HepG2 (cell line): ENCODE measurements at regions not wholly inside any gene's neighbourhood (a gene's known extent, or its start where the extent isn't known, plus 50 kb on each side); places are given as distances from the start of the nearest gene placed in this dataset.

Source experiments
- ATAC-seq: fragments of 200-7000 bp; cut with Tn5 transposase; 3 replicates; pipeline ENCODE4 v1.9.1; 2020; ENCODE audit warnings: mild to moderate bottlenecking, moderate library complexity
- BruUV-seq: library from RNA; stranded (reverse); fragments of 400-500 nt; replicated peaks from 2 replicates; lab custom pipeline; 2021; lab: Mats Ljungman, UMichigan
- CTCF ChIA-PET: fragments of 300-600 bp; formaldehyde crosslinking; extraction: SDS; loops from one replicate; lab custom pipeline; 2021; ENCODE audit warnings: low total read pairs, inconsistent platforms, low intra/inter-chr PET ratio; lab: Yijun Ruan, JAX
- POLR2A ChIA-PET: fragments of 350-600 bp; sonication (Branson Sonifier 250); formaldehyde crosslinking; loops from one replicate; lab custom pipeline; 2020; ENCODE audit warnings: antibody characterized with exemption, inconsistent platforms; lab: Yijun Ruan, JAX
- DNase-seq: peaks from one replicate; pipeline ENCODE4 v3.0.0-alpha.2; 2015; ENCODE audit warnings: low spot score
- FAIRE-seq: peaks from 3 replicates; lab custom pipeline; 2011; peaks lifted over from hg19 to GRCh38; lab: Jason Lieb, UNC
- H2AFZ ChIP-seq: one replicate; pipeline ENCODE4 v1.6.1; 2011; ENCODE audit warnings: low read length, inconsistent platforms
- H3K27ac ChIP-seq: fragments of 300-600 bp; 3 replicates; pipeline ENCODE4 v1.8.0; 2011; ENCODE audit warnings: mixed run types, mild to moderate bottlenecking, mixed read lengths, low read length, inconsistent platforms; ENCODE audit not compliant: insufficient read depth; ENCODE audit errors: extremely low read length
- H3K27me3 ChIP-seq, 2 experiments: fragments of 200-600 bp in 1 of 2; 2 replicates in 1 of 2; 3 replicates in 1 of 2; pipeline versions ENCODE4 v1.6.0 to v1.8.0; 2011; ENCODE audit warnings: low read length in 2 of 2, mild to moderate bottlenecking in 2 of 2, moderate library complexity in 2 of 2, inconsistent platforms in 1 of 2; ENCODE audit not compliant: insufficient read depth in 2 of 2, control insufficient read depth in 1 of 2
- H3K36me3 ChIP-seq, 2 experiments: fragments of 200-600 bp in 1 of 2; replicated peaks in 1 of 2; 2 replicates in 1 of 2; 3 replicates in 1 of 2; pipeline versions ENCODE4 v1.5.1 to v1.8.0; 2011; ENCODE audit warnings: low read length in 2 of 2, inconsistent platforms in 1 of 2; ENCODE audit not compliant: insufficient read depth in 2 of 2, control insufficient read depth in 1 of 2
- H3K4me1 ChIP-seq: 2 replicates; pipeline ENCODE4 v1.5.1; 2012; ENCODE audit warnings: low read length, inconsistent platforms; ENCODE audit not compliant: insufficient read depth
- H3K4me2 ChIP-seq: 2 replicates; pipeline ENCODE4 v1.6.0; 2011; ENCODE audit warnings: low read depth, low read length, inconsistent platforms
- H3K4me3 ChIP-seq, 3 experiments: fragments of 200-600 bp in 1 of 3; sonication (generic), shearing (Covaris generic) in 1 of 3; replicated peaks in 1 of 3; 2 replicates each; pipeline ENCODE4 v1.5.1; 2011 to 2016; ENCODE audit warnings: low read length in 3 of 3, inconsistent platforms in 2 of 3, low read depth in 2 of 3, mild to moderate bottlenecking in 2 of 3, control low read depth in 1 of 3, mixed read lengths in 1 of 3; ENCODE audit not compliant: insufficient read depth in 1 of 3
- H3K79me2 ChIP-seq: one replicate; pipeline ENCODE4 v1.6.1; 2011; ENCODE audit warnings: low read length, inconsistent platforms; ENCODE audit not compliant: insufficient read depth
- H3K9ac ChIP-seq: 2 replicates; pipeline ENCODE4 v1.6.0; 2011; ENCODE audit warnings: mild to moderate bottlenecking, low read depth, low read length, inconsistent platforms; ENCODE audit not compliant: insufficient read depth
- H3K9me3 ChIP-seq: 2 replicates; pipeline ENCODE4 v1.5.1; 2012; ENCODE audit warnings: mild to moderate bottlenecking, low read length
- H4K20me1 ChIP-seq: 2 replicates; pipeline ENCODE4 v1.6.0; 2011; ENCODE audit warnings: inconsistent platforms, mild to moderate bottlenecking, low read length, moderate library complexity; ENCODE audit not compliant: insufficient read depth
- CCAR2 ChIP-seq: fragments of 200-400 bp; formaldehyde crosslinking; optimal IDR thresholded peaks from 2 replicates; pipeline ENCODE3; 2018; ENCODE audit warnings: low read depth, mild to moderate bottlenecking, low read length, moderate library complexity
- IKZF1 ChIP-seq: fragments of 450-650 bp; IDR thresholded peaks from 2 replicates; pipeline ENCODE4 v1.7.1; 2016
- NAIF1 ChIP-seq: sonication (generic); formaldehyde crosslinking; IDR thresholded peaks from 2 replicates; pipeline ENCODE4 v1.5.0; 2020; ENCODE audit warnings: mild to moderate bottlenecking, missing genetic modification reagents, borderline replicate concordance
- RARA ChIP-seq: IDR thresholded peaks from 2 replicates; pipeline ENCODE4 v1.6.1; 2016; ENCODE audit warnings: missing genetic modification reagents, missing compliant biosample characterization
- REL ChIP-seq: sonication (generic); formaldehyde crosslinking; conservative IDR thresholded peaks from 2 replicates; pipeline ENCODE4 v1.8.0; 2022; ENCODE audit warnings: mild to moderate bottlenecking, missing genetic modification reagents, moderate library complexity
- STAG1 ChIP-seq: sonication (generic); formaldehyde crosslinking; IDR thresholded peaks from 2 replicates; pipeline ENCODE4 v1.4.0; 2020; ENCODE audit warnings: missing genetic modification reagents
- TBL1XR1 ChIP-seq: fragments of 150-350 bp; IDR thresholded peaks from 2 replicates; pipeline ENCODE4 v1.6.1; 2014; ENCODE audit warnings: borderline replicate concordance, low read length; ENCODE audit not compliant: partially characterized antibody
- TBP ChIP-seq: sonication (generic); formaldehyde crosslinking; IDR thresholded peaks from 2 replicates; pipeline ENCODE4 v1.5.0; 2020; ENCODE audit warnings: missing genetic modification reagents
- YEATS4 ChIP-seq: sonication (generic); formaldehyde crosslinking; IDR thresholded peaks from 2 replicates; pipeline ENCODE4 v1.4.0; 2020; ENCODE audit warnings: missing genetic modification reagents, borderline replicate concordance
- ZBTB7A ChIP-seq: sonication (generic); formaldehyde crosslinking; IDR thresholded peaks from 2 replicates; pipeline ENCODE4 v1.8.0; 2022; ENCODE audit warnings: mild to moderate bottlenecking, missing genetic modification reagents
- ZFP90 ChIP-seq: sonication (generic); formaldehyde crosslinking; IDR thresholded peaks from 2 replicates; pipeline ENCODE4 v1.8.0; 2022; ENCODE audit warnings: missing genetic modification reagents, mild to moderate bottlenecking, inconsistent platforms, borderline replicate concordance
- ZNF549 ChIP-seq: sonication (generic); formaldehyde crosslinking; IDR thresholded peaks from 2 replicates; pipeline ENCODE4 v1.5.0; 2020; ENCODE audit warnings: missing genetic modification reagents
- ZNF563 ChIP-seq: sonication (generic); formaldehyde crosslinking; IDR thresholded peaks from 2 replicates; pipeline ENCODE4 v1.8.0; 2022; ENCODE audit warnings: mild to moderate bottlenecking, moderate library complexity, missing genetic modification reagents
- ZNF780A ChIP-seq: sonication (generic); formaldehyde crosslinking; IDR thresholded peaks from 2 replicates; pipeline ENCODE4 v1.8.0; 2022; ENCODE audit warnings: mild to moderate bottlenecking, missing genetic modification reagents, moderate library complexity
- ZNF841 ChIP-seq: sonication (generic); formaldehyde crosslinking; IDR thresholded peaks from 2 replicates; pipeline ENCODE4 v1.8.1; 2023; ENCODE audit warnings: missing genetic modification reagents, borderline replicate concordance
- ZSCAN22 ChIP-seq: sonication (generic); formaldehyde crosslinking; IDR thresholded peaks from 2 replicates; pipeline ENCODE4 v1.4.0; 2020; ENCODE audit warnings: mild to moderate bottlenecking, missing genetic modification reagents
- WGBS: methylation state at CpG from one replicate; pipeline ENCODE4 v1.1.6; 2017; ENCODE audit warnings: low lambda C conversion rate; 5-methylcytosine and 5-hydroxymethylcytosine counted together
- in situ Hi-C: cut with HindIII; loops from 2 replicates; pipeline ENCODE4 v1.10.0; 2017; ENCODE audit warnings: low pct_unique_long_range_greater_than_20kb; ENCODE audit not compliant: extremely low pct_ligation_motif_present
- intact Hi-C: fragments of 100-400 bp; cut with micrococcal nuclease; formaldehyde crosslinking; loops from one replicate; pipeline ENCODE4 v1.10.0; 2022; ENCODE audit not compliant: unreplicated experiment
- TF ChIP-seq, protein P1 (sequence below): sonication (generic); formaldehyde crosslinking; IDR thresholded peaks from 2 replicates; pipeline ENCODE4 v1.4.0; 2020; ENCODE audit warnings: missing genetic modification reagents

DNA sequence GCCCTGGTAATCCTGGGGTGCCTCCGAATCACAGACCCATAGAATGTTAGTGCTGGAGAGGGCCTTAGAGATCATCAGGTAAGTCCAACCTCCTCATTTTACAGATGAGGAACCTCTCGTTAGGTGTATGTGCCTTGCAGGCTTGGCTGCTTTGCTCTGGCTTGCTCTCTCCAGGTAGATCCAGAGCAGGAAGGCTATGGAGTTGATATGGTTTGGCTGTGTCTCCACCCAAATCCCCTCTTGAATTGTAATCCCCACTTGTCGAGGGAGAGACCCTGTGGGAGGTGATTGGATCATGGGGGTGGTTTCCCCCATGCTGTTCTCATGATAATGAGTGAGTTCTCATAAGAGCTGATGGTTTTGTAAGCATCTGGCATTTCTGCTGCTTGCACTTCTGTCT, 186.0 kb upstream of the PLXNA2 start:
- TF ChIP-seq IKZF1 (no peak), ZNF780A (CRISPR knock-in tag) (no peak), REL (CRISPR knock-in tag) (no peak), ZSCAN22 (CRISPR knock-in tag) (no peak), RARA (CRISPR knock-in tag) (no peak), ZFP90 (CRISPR knock-in tag) (no peak), CCAR2 (no peak), STAG1 (CRISPR knock-in tag) (no peak), ZBTB7A (CRISPR knock-in tag) (no peak), ZNF841 (CRISPR knock-in tag) (no peak), YEATS4 (CRISPR knock-in tag) (no peak), TBL1XR1 (no peak), ZNF549 (no peak), TBP (CRISPR knock-in tag) (no peak), NAIF1 (CRISPR knock-in tag) (no peak), ZNF563 (CRISPR knock-in tag) (no peak)
- TF ChIP-seq, protein P1, sequence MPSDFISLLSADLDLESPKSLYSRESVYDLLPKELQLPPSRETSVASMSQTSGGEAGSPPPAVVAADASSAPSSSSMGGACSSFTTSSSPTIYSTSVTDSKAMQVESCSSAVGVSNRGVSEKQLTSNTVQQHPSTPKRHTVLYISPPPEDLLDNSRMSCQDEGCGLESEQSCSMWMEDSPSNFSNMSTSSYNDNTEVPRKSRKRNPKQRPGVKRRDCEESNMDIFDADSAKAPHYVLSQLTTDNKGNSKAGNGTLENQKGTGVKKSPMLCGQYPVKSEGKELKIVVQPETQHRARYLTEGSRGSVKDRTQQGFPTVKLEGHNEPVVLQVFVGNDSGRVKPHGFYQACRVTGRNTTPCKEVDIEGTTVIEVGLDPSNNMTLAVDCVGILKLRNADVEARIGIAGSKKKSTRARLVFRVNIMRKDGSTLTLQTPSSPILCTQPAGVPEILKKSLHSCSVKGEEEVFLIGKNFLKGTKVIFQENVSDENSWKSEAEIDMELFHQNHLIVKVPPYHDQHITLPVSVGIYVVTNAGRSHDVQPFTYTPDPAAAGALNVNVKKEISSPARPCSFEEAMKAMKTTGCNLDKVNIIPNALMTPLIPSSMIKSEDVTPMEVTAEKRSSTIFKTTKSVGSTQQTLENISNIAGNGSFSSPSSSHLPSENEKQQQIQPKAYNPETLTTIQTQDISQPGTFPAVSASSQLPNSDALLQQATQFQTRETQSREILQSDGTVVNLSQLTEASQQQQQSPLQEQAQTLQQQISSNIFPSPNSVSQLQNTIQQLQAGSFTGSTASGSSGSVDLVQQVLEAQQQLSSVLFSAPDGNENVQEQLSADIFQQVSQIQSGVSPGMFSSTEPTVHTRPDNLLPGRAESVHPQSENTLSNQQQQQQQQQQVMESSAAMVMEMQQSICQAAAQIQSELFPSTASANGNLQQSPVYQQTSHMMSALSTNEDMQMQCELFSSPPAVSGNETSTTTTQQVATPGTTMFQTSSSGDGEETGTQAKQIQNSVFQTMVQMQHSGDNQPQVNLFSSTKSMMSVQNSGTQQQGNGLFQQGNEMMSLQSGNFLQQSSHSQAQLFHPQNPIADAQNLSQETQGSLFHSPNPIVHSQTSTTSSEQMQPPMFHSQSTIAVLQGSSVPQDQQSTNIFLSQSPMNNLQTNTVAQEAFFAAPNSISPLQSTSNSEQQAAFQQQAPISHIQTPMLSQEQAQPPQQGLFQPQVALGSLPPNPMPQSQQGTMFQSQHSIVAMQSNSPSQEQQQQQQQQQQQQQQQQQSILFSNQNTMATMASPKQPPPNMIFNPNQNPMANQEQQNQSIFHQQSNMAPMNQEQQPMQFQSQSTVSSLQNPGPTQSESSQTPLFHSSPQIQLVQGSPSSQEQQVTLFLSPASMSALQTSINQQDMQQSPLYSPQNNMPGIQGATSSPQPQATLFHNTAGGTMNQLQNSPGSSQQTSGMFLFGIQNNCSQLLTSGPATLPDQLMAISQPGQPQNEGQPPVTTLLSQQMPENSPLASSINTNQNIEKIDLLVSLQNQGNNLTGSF (CRISPR knock-in tag), result no peak
- POLR2A ChIA-PET, result no interaction called here

More for the DNA sequence above, 186.0 kb upstream of the PLXNA2 start:
- Histone ChIP-seq H3K9ac (no peak overlapping the region), H3K36me3 (no peaks in the 10 kb centered on the region), H3K4me3 (no peak overlapping the region), H3K27me3 (no peaks in the 10 kb centered on the region), H4K20me1 (no peaks in the 10 kb centered on the region), H3K79me2 (no peaks in the 10 kb centered on the region), H3K9me3 (no peaks in the 10 kb centered on the region), H2AFZ (no peak overlapping the region), H3K4me2 (no peak overlapping the region), H3K4me1 (no peaks in the 10 kb centered on the region), H3K27ac (no peak overlapping the region)
- FAIRE-seq, result no peak
- intact Hi-C loops, result no loop called here
- CTCF ChIA-PET, result no interaction called here
- no peak for ATAC-seq
- in situ Hi-C loops, result no loop called here
- no peak for DNase-seq
- no TSS peak for BruUV-seq
- 0% methylated on average over 2 of the region's 3 CpGs for WGBS
